K562 (cell line): ENCODE measurements at regions not wholly inside any gene's neighbourhood (a gene's known extent, or its start where the extent isn't known, plus 50 kb on each side); places are given as distances from the start of the nearest gene placed in this dataset.

ENCODE experiments used
- C11orf30 ChIP-seq: fragments of 450-650 bp; IDR thresholded peaks from 2 replicates; pipeline ENCODE4 v1.6.1; 2016; ENCODE audit warnings: low read depth, mild to moderate bottlenecking
- CREM ChIP-seq: IDR thresholded peaks from 2 replicates; pipeline ENCODE4 v1.6.1; 2014; ENCODE audit warnings: antibody characterized with exemption, low read depth
- DACH1 ChIP-seq: fragments of 450-650 bp; IDR thresholded peaks from 2 replicates; pipeline ENCODE4 v1.6.1; 2018; ENCODE audit not compliant: partially characterized antibody
- ERF ChIP-seq: fragments of 450-650 bp; formaldehyde crosslinking; IDR thresholded peaks from 2 replicates; pipeline ENCODE4 v1.4.0; 2020; ENCODE audit warnings: mild to moderate bottlenecking, mixed read lengths
- HINFP ChIP-seq: fragments of 450-650 bp; conservative IDR thresholded peaks from 2 replicates; pipeline ENCODE4 v1.6.1; 2016; ENCODE audit warnings: missing genetic modification characterization, low read depth, mild to moderate bottlenecking, control low read depth, missing compliant biosample characterization
- ID3 ChIP-seq, 2 experiments: fragments of 250-450 bp in 1 of 2; fragments of 450-650 bp in 1 of 2; sonication (Bioruptor Pico) in 1 of 2; IDR thresholded peaks; 2 replicates each; pipeline versions ENCODE4 v1.6.1 to v1.8.0; 2016 to 2021; ENCODE audit warnings: mild to moderate bottlenecking in 2 of 2, moderate library complexity in 2 of 2, missing compliant biosample characterization in 1 of 2, missing genetic modification characterization in 1 of 2
- MAFF ChIP-seq: IDR thresholded peaks from 2 replicates; pipeline ENCODE4 v1.6.1; 2012; ENCODE audit warnings: low read length, improper control_type of control experiment
- MCM2 ChIP-seq: fragments of 450-650 bp; IDR thresholded peaks from 2 replicates; pipeline ENCODE4 v1.6.1; 2017; ENCODE audit warnings: low read depth, mild to moderate bottlenecking
- NFE2 ChIP-seq: IDR thresholded peaks from 2 replicates; pipeline ENCODE4 v1.6.1; 2014; ENCODE audit warnings: antibody characterized with exemption, low read depth
- PBX2 ChIP-seq, 2 experiments: IDR thresholded peaks in 1 of 2; conservative IDR thresholded peaks in 1 of 2; 2 replicates each; pipeline ENCODE4 v1.6.1; 2016; ENCODE audit warnings: low read depth in 2 of 2, mild to moderate bottlenecking in 1 of 2, missing compliant biosample characterization in 1 of 2, missing genetic modification characterization in 1 of 2, moderate library complexity in 1 of 2
- RAD21 ChIP-seq, 2 experiments: fragments of 250-450 bp in 1 of 2; fragments of 450-650 bp in 1 of 2; sonication (Bioruptor Pico) in 1 of 2; formaldehyde crosslinking in 1 of 2; IDR thresholded peaks in 1 of 2; conservative IDR thresholded peaks in 1 of 2; 2 replicates each; pipeline versions ENCODE4 v1.4.0 to v1.8.0; 2020 to 2022; ENCODE audit warnings: mild to moderate bottlenecking in 2 of 2, moderate library complexity in 1 of 2
- TEAD4 ChIP-seq, 2 experiments: sonication (generic) in 1 of 2; formaldehyde crosslinking in 1 of 2; IDR thresholded peaks; 2 replicates each; pipeline versions ENCODE4 v1.6.1 to v1.8.0; 2012 to 2022; ENCODE audit warnings: borderline replicate concordance in 1 of 2, inconsistent platforms in 1 of 2, low read length in 1 of 2, mild to moderate bottlenecking in 1 of 2, missing genetic modification reagents in 1 of 2
- TRIM24 ChIP-seq, 2 experiments: fragments of 450-650 bp; IDR thresholded peaks; 2 replicates each; pipeline ENCODE4 v1.6.1; 2016
- ZBTB2 ChIP-seq: fragments of 450-650 bp; IDR thresholded peaks from 2 replicates; pipeline ENCODE4 v1.6.1; 2016; ENCODE audit warnings: antibody characterized with exemption
- ZFP30 ChIP-seq: fragments of 250-450 bp; sonication (Bioruptor Pico); IDR thresholded peaks from 2 replicates; pipeline ENCODE4 v1.8.0; 2022; ENCODE audit warnings: moderate library complexity, mild to moderate bottlenecking, inconsistent platforms, borderline replicate concordance
- ZNF316 ChIP-seq: fragments of 450-650 bp; IDR thresholded peaks from 2 replicates; pipeline ENCODE4 v1.6.1; 2016

GRCh38 chr15:94912760-94913159 is 681.4 kb downstream of the MCTP2 start (continued):
- no peak for TF ChIP-seq RAD21 (CRISPR knock-in tag; conservative IDR thresholded peaks at IDR 0.05 in 1 of 2, IDR thresholded peaks at IDR 0.05 in 1 of 2)
- no peak for TF ChIP-seq DACH1
- 0 out of 2 replicates have a peak, but pooled peaks have one; percentile 7 for TF ChIP-seq CREM
- TF ChIP-seq ID3 (CRISPR knock-in tag; IDR thresholded peaks at IDR 0.05), result no peak
- peak; percentile 42; the same call in 1 of the 2 replicates for TF ChIP-seq ID3 (tag; IDR thresholded peaks at IDR 0.05)
- no peak for TF ChIP-seq ZFP30 (CRISPR knock-in tag)
- no peak for TF ChIP-seq PBX2 (CRISPR knock-in tag; IDR thresholded peaks at IDR 0.05; ENCODE audit: low read depth)
- peak; percentile 64 for TF ChIP-seq PBX2 (tag; conservative IDR thresholded peaks at IDR 0.05; ENCODE audit: low read depth)
- TF ChIP-seq TRIM24 (IDR thresholded peaks at IDR 0.05), result no peak
- TF ChIP-seq TEAD4 (IDR thresholded peaks at IDR 0.05; ENCODE audit: low read length), result peak; percentile 66
- TF ChIP-seq TEAD4 (CRISPR knock-in tag; IDR thresholded peaks at IDR 0.05; ENCODE audit: borderline replicate concordance), result no peak
- peak; percentile 41; the same call in 1 of the 2 replicates for TF ChIP-seq NFE2
- TF ChIP-seq ZNF316, result peak; percentile 62
- TF ChIP-seq C11orf30, result peak; percentile 45
- TF ChIP-seq ERF (CRISPR knock-in tag), result no peak
- TF ChIP-seq HINFP, result no peak
- TF ChIP-seq MCM2, result no peak
- TF ChIP-seq ZBTB2, result no peak
- peak; percentile 2; the same call in 1 of the 2 replicates for TF ChIP-seq MAFF
